IMR-90 (cell line): ENCODE measurements at regions not wholly inside any gene's neighbourhood (a gene's known extent, or its start where the extent isn't known, plus 50 kb on each side); places are given as distances from the start of the nearest gene placed in this dataset.

Experiments
- ATAC-seq: fragments of 200-7000 bp; cut with Tn5 transposase; 2 replicates; pipeline ENCODE4 v1.9.1; 2020; ENCODE audit warnings: low read depth, mild to moderate bottlenecking, moderate library complexity
- BruUV-seq: library from RNA; stranded (reverse); fragments of 400-500 nt; replicated peaks from 2 replicates; lab custom pipeline; 2021; lab: Mats Ljungman, UMichigan
- CTCF ChIA-PET: fragments of 300-600 bp; formaldehyde crosslinking; extraction: SDS; loops from one replicate; lab custom pipeline; 2021; ENCODE audit warnings: antibody characterized with exemption; lab: Yijun Ruan, JAX
- POLR2A ChIA-PET: fragments of 300-600 bp; sonication (Branson Sonifier 250); formaldehyde crosslinking; loops from one replicate; lab custom pipeline; 2022; ENCODE audit warnings: antibody characterized with exemption; ENCODE audit not compliant: unreplicated experiment; lab: Charles Lee
- DNase-seq: peaks from one replicate; pipeline ENCODE4 v3.0.0; 2013
- H2AFZ ChIP-seq: replicated peaks from 2 replicates; pipeline ENCODE3; 2013; ENCODE audit warnings: low read length, mild to moderate bottlenecking; ENCODE audit not compliant: poor library complexity
- H2AK5ac ChIP-seq: 2 replicates; pipeline ENCODE4 v1.6.1; 2013; ENCODE audit warnings: low read depth, low read length, inconsistent platforms
- H2AK9ac ChIP-seq: replicated peaks from 2 replicates; pipeline ENCODE3; 2013; ENCODE audit warnings: mild to moderate bottlenecking, low read depth, low read length, moderate library complexity; ENCODE audit not compliant: poor library complexity
- H2BK120ac ChIP-seq: 2 replicates; pipeline ENCODE4 v1.6.1; 2013; ENCODE audit warnings: low read depth, low read length, inconsistent platforms
- H2BK15ac ChIP-seq: 3 replicates; pipeline ENCODE4 v1.6.1; 2013; ENCODE audit warnings: low read depth, low read length, inconsistent platforms
- H2BK20ac ChIP-seq: 2 replicates; pipeline ENCODE4 v1.6.1; 2013; ENCODE audit warnings: low read depth, mild to moderate bottlenecking, inconsistent platforms, low read length, moderate library complexity
- H2BK5ac ChIP-seq: 2 replicates; pipeline ENCODE4 v1.6.1; 2013; ENCODE audit warnings: mild to moderate bottlenecking, low read depth, low read length, inconsistent platforms; ENCODE audit not compliant: poor library complexity, severe bottlenecking
- H3K14ac ChIP-seq: replicated peaks from 2 replicates; pipeline ENCODE4 v1.6.1; 2013; ENCODE audit warnings: low read depth, low read length, inconsistent platforms
- H3K18ac ChIP-seq: 2 replicates; pipeline ENCODE4 v1.6.1; 2013; ENCODE audit warnings: low read depth, low read length, control low read depth
- H3K23ac ChIP-seq: 2 replicates; pipeline ENCODE4 v1.6.1; 2013; ENCODE audit warnings: low read depth, low read length, inconsistent platforms
- H3K27ac ChIP-seq: 2 replicates; pipeline ENCODE4 v1.5.1; 2013; ENCODE audit warnings: mild to moderate bottlenecking, control low read depth, low read length; ENCODE audit not compliant: insufficient read depth
- H3K27me3 ChIP-seq: 2 replicates; pipeline ENCODE4 v1.6.1; 2013; ENCODE audit warnings: low read length; ENCODE audit not compliant: control insufficient read depth, insufficient read depth
- H3K36me3 ChIP-seq: 2 replicates; pipeline ENCODE4 v1.6.1; 2013; ENCODE audit warnings: low read length, mixed read lengths; ENCODE audit not compliant: control insufficient read depth, insufficient read depth
- H3K4ac ChIP-seq: 2 replicates; pipeline ENCODE4 v1.6.1; 2013; ENCODE audit warnings: low read depth, low read length, inconsistent platforms
- H3K4me1 ChIP-seq: 2 replicates; pipeline ENCODE4 v1.6.1; 2013; ENCODE audit warnings: low read length, mixed read lengths; ENCODE audit not compliant: control insufficient read depth, insufficient read depth
- H3K4me2 ChIP-seq: 2 replicates; pipeline ENCODE4 v1.6.1; 2013; ENCODE audit warnings: low read depth, mild to moderate bottlenecking, control low read depth, low read length, moderate library complexity
- H3K4me3 ChIP-seq: 2 replicates; pipeline ENCODE4 v1.5.1; 2013; ENCODE audit warnings: low read depth, mild to moderate bottlenecking, control low read depth, low read length, moderate library complexity; ENCODE audit not compliant: insufficient read depth
- H3K56ac ChIP-seq: 2 replicates; pipeline ENCODE4 v1.6.1; 2013; ENCODE audit warnings: low read length, inconsistent platforms; ENCODE audit not compliant: insufficient read depth; ENCODE audit errors: extremely low read depth
- H3K79me1 ChIP-seq, 2 experiments: 2 replicates each; pipeline ENCODE4 v1.6.1; 2013; ENCODE audit warnings: low read length in 2 of 2, inconsistent platforms in 1 of 2, low read depth in 1 of 2
- H3K9ac ChIP-seq: 2 replicates; pipeline ENCODE4 v1.6.1; 2013; ENCODE audit warnings: low read depth, low read length, control low read depth
- H3K9me1 ChIP-seq: 2 replicates; pipeline ENCODE4 v1.6.1; 2013; ENCODE audit warnings: low read length, inconsistent platforms; ENCODE audit not compliant: insufficient read depth
- H3K9me3 ChIP-seq: 2 replicates; pipeline ENCODE4 v1.6.1; 2013; ENCODE audit warnings: low read length; ENCODE audit not compliant: control insufficient read depth, insufficient read depth
- H4K20me1 ChIP-seq: 2 replicates; pipeline ENCODE4 v1.6.1; 2013; ENCODE audit warnings: low read length, inconsistent platforms; ENCODE audit not compliant: insufficient read depth
- H4K5ac ChIP-seq: 2 replicates; pipeline ENCODE4 v1.6.1; 2013; ENCODE audit warnings: mild to moderate bottlenecking, low read depth, low read length, control low read depth
- H4K8ac ChIP-seq, 2 experiments: 2 replicates each; pipeline ENCODE4 v1.6.1; 2013; ENCODE audit warnings: low read depth in 2 of 2, low read length in 2 of 2, control low read depth in 1 of 2, inconsistent platforms in 1 of 2
- H4K91ac ChIP-seq: 2 replicates; pipeline ENCODE4 v1.6.1; 2013; ENCODE audit warnings: low read depth, low read length, inconsistent platforms; ENCODE audit not compliant: insufficient read depth
- BHLHE40 ChIP-seq: fragments of 150-350 bp; IDR thresholded peaks from 2 replicates; pipeline ENCODE4 v1.6.1; 2016; ENCODE audit warnings: mild to moderate bottlenecking, low read depth, low read length
- CEBPB ChIP-seq: IDR thresholded peaks from 2 replicates; pipeline ENCODE4 v1.6.1; 2012; ENCODE audit warnings: low read depth, low read length, improper control_type of control experiment
- POLR2A ChIP-seq: IDR thresholded peaks from 2 replicates; pipeline ENCODE4 v1.6.1; 2012; ENCODE audit warnings: mild to moderate bottlenecking, low read depth, low read length
- SMC3 ChIP-seq: fragments of 150-350 bp; IDR thresholded peaks from 2 replicates; pipeline ENCODE4 v1.6.1; 2016; ENCODE audit warnings: low read depth, mild to moderate bottlenecking, antibody characterized with exemption, low read length, moderate library complexity
- WGBS, 2 experiments: methylation state at CpG; one replicate each; pipeline versions ENCODE4 v1.1.5 to v1.1.7; 2013; ENCODE audit warnings: missing lambda C conversion rate in 2 of 2; ENCODE audit not compliant: insufficient read length in 1 of 2; ENCODE audit errors: extremely low coverage in 2 of 2; 5-methylcytosine and 5-hydroxymethylcytosine counted together
- dilution Hi-C: fragments of 300-500 bp; cut with HindIII; formaldehyde crosslinking; loops from one replicate; pipeline ENCODE4 v1.14.3; 2018; ENCODE audit warnings: low sequenced_read_pairs; ENCODE audit not compliant: unreplicated experiment
- in situ Hi-C: fragments of 300-500 bp; cut with MboI; formaldehyde crosslinking; loops from 3 replicates; pipeline ENCODE4 v1.14.3; 2019; ENCODE audit warnings: low sequenced_read_pairs, inconsistent platforms, mixed read lengths
- intact Hi-C: fragments of 100-400 bp; cut with micrococcal nuclease; formaldehyde crosslinking; loops from 2 replicates; pipeline ENCODE4 v1.10.0; 2022

GRCh38 chr22:19663286-19663815 lies 51.0 kb upstream of the SEPTIN5 start:
- TF ChIP-seq CEBPB (peak; percentile 61), BHLHE40 (peak; percentile 61), POLR2A (no peak), SMC3 (no peak)
- Histone ChIP-seq H2BK15ac (no peak overlapping the region), H3K9ac (no peak overlapping the region), H3K23ac (no peak overlapping the region), H2AK9ac (no peak overlapping the region), H3K4me1 (peaks cover 24% of the 10 kb centered on the region), H3K4me3 (no peak overlapping the region), H3K9me3 (no peaks in the 10 kb centered on the region), H3K27me3 (no peaks in the 10 kb centered on the region), H4K5ac (no peak overlapping the region), H4K8ac (peak overlapping the region in 1 of 2 experiments; percentile 1; a peak in 2 of 4 replicates), H4K20me1 (no peaks in the 10 kb centered on the region), H2BK20ac (peak overlapping the region; percentile 27; the same call in 1 of the 2 replicates), H4K91ac (no peak overlapping the region), H3K36me3 (no peaks in the 10 kb centered on the region), H3K56ac (no peak overlapping the region), H2AFZ (peak overlapping the region; percentile 61), H3K9me1 (0 out of 2 replicates have a peak, but pooled peaks cover 6% of the 10 kb centered on the region), H2BK5ac (no peak overlapping the region), H3K14ac (no peak overlapping the region), H2BK120ac (no peak overlapping the region), H3K4me2 (no peak overlapping the region), H3K18ac (no peak overlapping the region), H3K27ac (no peak overlapping the region), H3K79me1 (no peaks in the 10 kb centered on the region), H2AK5ac (no peak overlapping the region), H3K4ac (no peak overlapping the region)
- intact Hi-C loops: no loop called here
- no TSS peak for BruUV-seq
- dilution Hi-C loops: no loop called here
- peak; percentile 76 for DNase-seq
- ChIA-PET CTCF (no interaction called here), POLR2A (no interaction called here)
- ATAC-seq: peak; percentile 56
- in situ Hi-C loops: no loop called here
- WGBS, 2 experiments: 22% methylated on average over 5 of the region's 6 CpGs; no CpG with 5 or more reads in 1 of the 2 experiments
